HG02970 (cell line): ENCODE measurements at regions not wholly inside any gene's neighbourhood (a gene's known extent, or its start where the extent isn't known, plus 50 kb on each side); places are given as distances from the start of the nearest gene placed in this dataset.
"Not testable (repeated sequence)": the region's sequence is repeated elsewhere in the genome, so short reads cannot be mapped to it uniquely, and the experiment has no call there.

Experiments
- ATAC-seq: cut with Tn5 transposase; IDR thresholded peaks from one replicate; pipeline ENCODE4 v1.9.1; 2021; ENCODE audit warnings: mild to moderate bottlenecking, moderate library complexity, moderate number of reproducible peaks; ENCODE audit not compliant: unreplicated experiment, low FRiP score

GRCh38 chr1:83065952-83066727 lies 932.8 kb downstream of the TTLL7 start:
- ATAC-seq = no peak

- no peak for ATAC-seq
Measured at GRCh38 chr1:83064589-83065242, 934.2 kb downstream of the TTLL7 start.

DNA sequence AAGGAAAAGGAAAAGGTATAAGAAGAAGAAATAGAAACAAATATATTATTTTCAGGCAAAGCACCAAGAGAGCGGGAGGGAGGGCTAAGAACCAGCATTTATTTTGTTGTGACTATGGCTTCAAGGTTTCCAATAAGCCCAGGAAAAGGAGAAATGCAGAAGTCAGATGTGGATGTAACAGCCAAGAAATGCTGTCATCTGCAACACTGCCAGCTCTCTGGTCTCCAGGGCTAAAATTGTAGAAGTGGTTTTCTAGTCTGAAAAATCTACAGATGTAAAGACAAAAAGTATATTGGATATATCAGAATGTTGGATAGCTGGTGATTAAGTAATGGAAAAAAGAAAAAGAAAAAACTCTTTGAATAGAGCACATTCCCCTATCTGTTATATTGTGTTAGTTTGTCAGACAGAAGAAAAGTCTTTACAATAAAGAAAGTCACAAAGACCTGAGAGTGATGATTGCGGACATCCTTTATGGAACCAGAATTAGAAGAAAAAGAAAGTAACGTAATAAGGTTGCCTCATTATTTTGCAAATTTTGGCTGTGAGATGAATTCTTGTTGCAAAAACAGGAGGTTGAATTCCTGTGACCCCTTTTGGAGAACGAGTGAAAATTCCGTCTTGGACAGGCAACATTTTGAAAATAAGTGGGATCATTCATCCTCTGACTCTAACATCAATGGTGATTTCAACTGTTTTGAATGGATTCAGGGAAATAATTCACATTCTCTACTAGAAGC lies 938.1 kb downstream of the TTLL7 start:
- ATAC-seq = no peak

GRCh38 chr1:83060221-83060620 lies 938.7 kb downstream of the TTLL7 start:
- ATAC-seq = no peak

GRCh38 chr1:83058327-83058726 lies 940.6 kb downstream of the TTLL7 start:
- no peak for ATAC-seq

GRCh38 chr1:83055391-83056170 lies 943.4 kb downstream of the TTLL7 start:
- ATAC-seq = no peak

- ATAC-seq = no peak
Measured at GRCh38 chr1:83053446-83053845, 945.5 kb downstream of the TTLL7 start.

DNA sequence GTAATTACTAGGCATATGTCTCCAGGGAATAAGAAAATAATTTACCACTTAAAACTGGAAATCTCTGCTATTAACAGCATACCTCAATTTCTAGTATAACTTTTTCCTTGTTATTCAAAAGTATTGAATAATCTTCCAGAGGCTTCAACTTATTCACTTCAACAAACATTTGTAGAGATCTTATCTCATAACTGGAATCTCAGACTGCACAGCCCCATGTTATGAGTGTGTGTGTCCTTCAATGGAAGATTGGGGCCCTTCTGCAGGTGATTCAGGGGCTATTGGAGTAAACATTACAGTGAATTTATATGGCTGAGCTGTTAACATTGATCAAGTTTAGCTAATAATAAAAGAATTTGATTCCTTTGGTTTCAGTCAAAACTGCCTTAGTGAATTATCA lies 946.1 kb downstream of the TTLL7 start:
- no peak for ATAC-seq

DNA sequence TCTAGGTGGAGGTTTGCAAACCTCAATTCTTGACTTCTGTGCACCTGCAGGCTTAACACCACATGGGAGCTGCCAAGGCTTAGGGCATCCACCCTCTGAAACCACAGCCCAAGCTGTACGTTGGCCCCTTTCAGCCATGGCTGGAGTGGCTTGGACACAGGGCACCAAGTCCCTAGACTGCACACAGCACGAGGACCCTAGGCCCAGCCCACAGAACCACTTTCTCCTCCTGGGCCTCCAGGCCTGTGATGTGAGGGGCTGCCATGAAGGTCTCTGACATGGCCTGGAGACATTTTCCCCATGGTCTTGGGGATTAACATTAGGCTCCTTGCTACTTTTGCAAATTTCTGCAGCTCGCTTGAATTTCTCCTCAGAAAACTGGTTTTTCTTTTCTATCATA lies 947.9 kb downstream of the TTLL7 start:
- ATAC-seq = not testable (repeated sequence)

DNA sequence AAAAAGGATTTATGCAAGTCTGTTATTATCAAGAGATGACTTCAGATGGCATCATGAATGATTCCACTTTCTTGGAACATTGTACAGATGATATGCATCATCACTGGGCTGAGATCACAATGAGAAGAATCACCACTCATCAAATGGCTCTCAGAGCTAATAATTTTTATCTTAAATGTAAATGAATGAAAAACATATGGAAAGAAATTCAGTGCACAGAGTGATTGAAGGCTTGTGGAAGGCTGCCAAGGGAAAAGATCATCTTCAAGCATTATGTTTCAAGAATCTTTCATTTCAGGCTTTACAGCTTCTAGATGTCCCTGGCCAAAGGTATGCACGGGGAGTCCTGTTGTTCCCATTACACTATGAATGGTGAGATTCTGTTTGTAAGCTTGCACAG lies 955.7 kb downstream of the TTLL7 start:
- no peak for ATAC-seq

DNA sequence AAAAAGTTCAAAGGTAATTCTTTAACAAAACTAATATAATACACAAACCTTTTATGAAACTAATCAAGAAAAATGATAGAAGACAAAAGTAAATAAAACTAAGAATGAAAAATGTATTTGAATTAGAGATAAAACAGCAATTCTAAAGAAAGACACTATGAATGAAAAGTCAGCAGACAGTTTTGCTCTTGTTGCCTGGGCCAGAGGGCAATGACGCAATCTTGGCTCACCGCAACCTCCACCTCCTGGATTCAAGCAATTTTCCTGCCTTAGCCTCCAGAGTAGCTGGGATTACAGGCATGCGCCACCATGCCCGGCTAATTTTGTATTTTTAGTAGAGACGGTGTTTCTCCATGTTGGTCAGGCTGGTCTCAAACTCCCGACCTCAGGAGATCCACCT lies 959.8 kb downstream of the TTLL7 start:
- ATAC-seq = not testable (repeated sequence)

DNA sequence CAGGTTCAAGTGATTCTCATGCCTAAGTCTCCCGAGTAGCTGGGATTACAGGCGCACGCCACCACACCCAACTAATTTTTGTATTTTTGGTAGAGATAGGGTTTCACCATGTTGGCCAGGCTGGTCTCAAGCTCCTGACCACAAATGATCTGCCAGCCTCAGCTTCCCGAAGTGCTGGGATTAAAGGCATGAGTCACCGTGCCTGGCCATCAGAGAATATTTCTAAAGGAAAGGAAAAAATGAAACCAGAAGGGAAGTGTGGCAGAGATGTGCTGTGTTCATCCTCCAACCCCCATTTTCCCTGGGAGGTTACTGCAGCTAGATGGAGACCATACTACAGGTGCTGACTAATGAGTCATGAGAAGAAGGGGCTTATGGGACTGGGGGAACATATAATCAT lies 964.1 kb downstream of the TTLL7 start:
- ATAC-seq = no peak

DNA sequence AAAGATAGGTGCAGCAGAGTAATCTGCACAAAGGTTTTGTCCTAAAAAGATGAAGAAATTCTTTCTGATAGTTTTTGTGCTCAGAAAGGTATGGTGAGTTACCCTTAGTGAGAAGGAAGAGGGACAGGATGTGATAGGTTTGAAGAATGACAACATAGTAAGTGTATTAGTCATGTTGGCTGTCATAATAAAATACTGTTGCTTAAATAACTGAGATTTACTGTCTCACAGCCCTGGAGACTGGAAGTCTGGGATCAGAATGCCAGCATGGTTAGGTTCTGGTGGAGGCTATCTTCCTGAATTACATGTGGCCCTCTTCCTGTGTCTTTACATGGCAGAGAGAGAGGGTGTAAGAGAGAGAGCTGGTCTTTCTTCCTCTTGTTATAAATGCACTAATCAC lies 965.2 kb downstream of the TTLL7 start:
- no peak for ATAC-seq

DNA sequence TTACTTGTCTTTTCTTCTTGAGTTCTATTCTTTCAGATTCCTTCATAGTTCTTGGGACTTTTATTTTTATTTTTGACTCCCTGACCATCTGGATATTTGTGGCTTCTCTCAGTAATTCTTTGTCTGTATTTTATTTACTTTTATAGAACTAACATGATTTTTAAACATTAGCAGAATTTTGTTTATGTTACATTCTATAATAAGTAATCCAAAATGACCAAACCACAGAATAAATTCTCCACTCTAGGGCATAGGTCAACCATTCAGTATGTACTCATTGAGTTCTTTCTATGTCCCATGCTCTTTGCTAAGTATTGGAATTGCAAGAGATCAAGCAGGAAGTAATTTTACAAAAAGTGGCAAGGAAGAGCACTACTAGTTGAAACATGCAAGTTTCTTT lies 969.0 kb downstream of the TTLL7 start:
- no peak for ATAC-seq

GRCh38 chr1:83029050-83029449 lies 969.9 kb downstream of the TTLL7 start:
- no peak for ATAC-seq

DNA sequence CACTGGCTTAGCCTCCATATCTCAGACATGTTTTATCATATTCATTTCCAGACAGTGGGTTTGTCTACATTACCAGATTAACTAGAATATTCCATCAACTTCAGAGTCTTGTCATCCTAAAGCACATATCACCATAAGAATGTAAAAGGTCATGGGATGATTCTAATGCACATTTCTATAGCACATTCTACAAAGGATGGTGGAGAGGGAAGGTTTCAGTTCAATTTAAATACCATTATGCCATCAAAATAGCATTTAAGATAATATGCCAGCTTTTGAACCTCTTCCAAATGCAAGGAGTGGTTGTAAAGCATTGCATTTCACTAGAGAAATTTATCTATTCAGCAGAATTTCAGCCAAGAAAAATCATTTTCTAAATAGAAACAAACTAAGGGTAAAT lies 970.5 kb downstream of the TTLL7 start:
- ATAC-seq = no peak

- ATAC-seq = no peak
Measured at GRCh38 chr1:83027511-83027910, 971.4 kb downstream of the TTLL7 start.

DNA sequence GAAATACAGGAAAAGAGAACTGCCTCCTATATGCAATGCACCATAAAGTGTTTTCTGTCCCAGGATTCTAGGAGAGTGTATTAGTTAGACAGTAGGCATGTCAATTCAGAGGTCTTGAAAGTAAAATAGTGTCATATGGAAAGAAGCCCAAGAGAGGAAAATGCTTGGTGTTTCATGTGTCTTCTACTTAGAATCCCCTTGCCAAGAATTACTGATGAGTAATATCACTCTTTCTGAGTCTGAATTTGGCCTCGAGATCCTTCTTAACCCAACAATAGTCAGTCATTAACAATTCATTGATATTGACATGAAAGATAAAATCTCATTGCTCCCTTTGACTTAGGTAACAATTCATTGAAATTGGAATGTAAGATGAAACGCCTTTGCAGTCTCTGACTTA lies 972.2 kb downstream of the TTLL7 start:
- ATAC-seq = no peak

GRCh38 chr1:83024251-83024767 lies 974.6 kb downstream of the TTLL7 start:
- no peak for ATAC-seq

DNA sequence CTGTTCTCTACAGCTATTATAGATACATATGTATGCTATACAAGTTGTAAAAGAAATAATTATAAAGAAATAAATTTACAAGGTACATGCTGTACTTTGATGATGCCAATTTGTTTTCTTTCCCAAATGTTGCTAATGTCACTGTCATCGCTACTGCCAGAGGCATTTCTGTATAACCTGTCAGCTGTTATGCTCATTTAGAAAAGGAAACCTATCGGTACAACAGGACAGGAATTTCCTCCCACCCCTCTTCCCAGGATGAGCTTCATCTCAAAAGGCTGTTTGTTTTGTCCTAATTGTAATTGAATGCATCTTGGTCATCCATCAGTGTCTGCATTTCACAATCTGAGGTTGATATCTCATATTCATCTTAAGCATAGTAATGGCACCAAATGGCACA lies 975.7 kb downstream of the TTLL7 start:
- no peak for ATAC-seq

DNA sequence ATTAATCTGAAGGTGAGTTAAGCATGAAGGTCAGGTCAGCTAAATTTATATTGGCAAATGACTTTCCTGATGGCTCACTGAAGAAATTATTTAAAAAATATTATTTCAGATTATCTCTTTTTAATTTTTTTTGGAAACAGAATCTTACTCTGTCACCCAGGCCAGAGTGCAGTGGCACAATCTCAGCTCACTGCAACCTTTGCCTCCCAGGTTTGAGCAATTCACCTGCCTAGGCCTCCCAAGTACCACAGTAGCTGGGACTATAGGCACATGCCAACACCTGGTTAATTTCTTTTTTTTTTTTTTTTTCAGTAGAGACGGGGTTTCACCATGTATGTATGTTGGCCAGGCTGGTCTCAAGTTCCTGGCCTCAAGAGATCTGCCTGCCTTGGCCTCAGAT lies 976.7 kb downstream of the TTLL7 start:
- no peak for ATAC-seq
